Heart left ventricle (tissue), 16 donors: ENCODE measurements at regions not wholly inside any gene's neighbourhood (a gene's known extent, or its start where the extent isn't known, plus 50 kb on each side); places are given as distances from the start of the nearest gene placed in this dataset.

Experiments used
- ATAC-seq, 4 donors: fragments of 200-7000 bp; cut with Tn5 transposase; one replicate each; pipeline ENCODE4 v1.9.1; 2020 to 2022; ENCODE audit warnings: moderate library complexity in 4 of 4, mild to moderate bottlenecking in 3 of 4, moderate number of reproducible peaks in 1 of 4
- DNase-seq, 5 donors: peaks; one replicate each; pipeline ENCODE4 v3.0.0-alpha.2; 2020
- H3K27ac ChIP-seq, 12 donors: fragments of 200-600 bp; sonication (generic) in 4 of 12; one replicate each; pipeline versions ENCODE4 v1.5.0 to v1.8.0; 2016 to 2022; ENCODE audit warnings: mild to moderate bottlenecking in 2 of 12
- H3K27me3 ChIP-seq, 9 donors: fragments of 200-600 bp; sonication (generic) in 2 of 9; one replicate each; pipeline versions ENCODE4 v1.5.1 to v1.8.0; 2016 to 2022; ENCODE audit warnings: mild to moderate bottlenecking in 3 of 9
- H3K36me3 ChIP-seq, 9 donors: fragments of 200-600 bp; sonication (generic) in 2 of 9; one replicate each; pipeline versions ENCODE4 v1.5.0 to v1.8.0; 2018 to 2022; ENCODE audit warnings: mild to moderate bottlenecking in 2 of 9
- H3K4me1 ChIP-seq, 12 donors: fragments of 200-600 bp; sonication (generic) in 4 of 12; one replicate each; pipeline versions ENCODE4 v1.5.0 to v1.8.0; 2016 to 2022; ENCODE audit warnings: mild to moderate bottlenecking in 3 of 12
- H3K4me3 ChIP-seq, 12 donors: fragments of 200-600 bp; sonication (generic) in 4 of 12; one replicate each; pipeline versions ENCODE4 v1.5.0 to v1.8.0; 2017 to 2022; ENCODE audit warnings: mild to moderate bottlenecking in 9 of 12, moderate library complexity in 4 of 12
- H3K9me3 ChIP-seq, 12 donors: fragments of 200-600 bp; sonication (generic) in 4 of 12; one replicate each; pipeline versions ENCODE4 v1.5.0 to v1.8.0; 2016 to 2022; ENCODE audit warnings: mild to moderate bottlenecking in 1 of 12
- POLR2A ChIP-seq, 2 donors: fragments of 450-650 bp; IDR thresholded peaks; one replicate each; pipeline ENCODE4 v1.6.1; 2017; ENCODE audit warnings: antibody characterized with exemption in 2 of 2, mild to moderate bottlenecking in 2 of 2, moderate library complexity in 2 of 2
- WGBS, 4 donors: extraction: QIAGEN DNeasy Blood & Tissue Kit in 2 of 4; methylation state at CpG; one replicate each; pipeline versions ENCODE4 v1.1.5 to v1.1.7; 2013 to 2018; 5-methylcytosine and 5-hydroxymethylcytosine counted together
- intact Hi-C, 10 donors: fragments of 100-400 bp; cut with DNase I; formaldehyde crosslinking; loops; one replicate each; pipeline versions ENCODE4 v1.11.1 to v1.14.2; 2022
- TF ChIP-seq, protein P1 (sequence below), 12 donors: fragments of 200-600 bp; sonication (generic) in 4 of 12; IDR thresholded peaks; one replicate each; pipeline versions ENCODE4 v1.5.0 to v1.8.0; 2018 to 2022; ENCODE audit warnings: antibody characterized with exemption in 12 of 12, mild to moderate bottlenecking in 5 of 12
- donor health status: ischemic (EF 13 %, LVEDD 7.1; RV severe dilation, severe dysfunction).
- donor health status: healthy with polysubstance abuse.
- donor health status: DM: no; HTN: yes; CAD: no.
- donor health status: DM: no; HTN: no; CAD: no.
- donor health status: ischemic (EF 25% LVEDD 6.9; RV normal size, moderate dysfunction).
- donor health status: ischemic (EF 25% LVEDD 5.7; RV mildly dilated, moderate dysfunction).
- donor health status: healthy.
- donor health status: DM: yes; HTN: yes; CAD: no.
- donor health status: ischemic (EF 35%, LVEDD 5.7; RV mildly dilated, moderate dysfunction).
- donor health status: nonischemic (EF 11% LVEDD 7.7; RV severe dilation, severe dysfunction).
- donor health status: DM: yes; HTN: yes; CAD: no.
- donor health status: PGD.
- donor health status: ischemic (EF 29% LVEDD 5.4; RV normal size, mild dysfunction).
- donor health status: nonischemic (EF 23%, LVEDD 6.1; RV moderate dilation, normal function).

DNA sequence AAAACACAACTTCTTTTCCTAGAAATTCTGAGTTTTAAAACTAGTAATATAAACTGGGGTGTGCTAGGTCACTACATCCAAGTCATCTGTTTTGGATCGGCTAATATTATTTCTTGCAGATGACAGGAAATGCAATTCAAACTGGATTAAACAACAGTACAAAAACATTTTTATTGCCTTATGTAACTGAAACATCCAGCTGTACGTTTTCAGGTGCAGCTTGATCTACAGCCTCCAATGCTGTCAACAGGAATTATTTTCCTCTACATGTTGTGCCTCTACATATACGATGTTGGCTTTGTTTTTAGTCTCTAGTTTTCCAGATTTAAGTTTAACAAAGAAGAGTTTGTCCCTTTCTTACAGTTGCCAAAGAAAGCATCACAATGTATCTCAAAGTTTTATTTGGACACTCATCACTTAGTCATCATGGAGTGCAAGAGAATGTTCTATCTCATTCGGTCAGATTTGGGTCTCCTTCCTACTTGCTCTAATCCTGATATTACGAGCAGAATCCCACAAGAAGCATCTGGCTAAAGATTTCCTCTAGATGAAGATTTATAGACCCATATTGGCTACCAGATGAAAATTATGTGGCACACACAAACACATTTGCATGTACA, 326.7 kb downstream of the SLC6A15 start:
- ATAC-seq (no peak), DNase-seq (no peak)
- H3K27me3 ChIP-seq, result no peaks in the 10 kb centered on the region
- H3K27ac ChIP-seq, result no peak overlapping the region
- H3K36me3 ChIP-seq, result no peaks in the 10 kb centered on the region
- no peaks in the 10 kb centered on the region for H3K9me3 ChIP-seq
- no peaks in the 10 kb centered on the region for H3K4me1 ChIP-seq
- intact Hi-C loops, result no loop called here
- 51 to 62% (median 54%) methylated on average over 5 of the region's 5 CpGs for WGBS, 4 donors
- TF ChIP-seq, protein P1, sequence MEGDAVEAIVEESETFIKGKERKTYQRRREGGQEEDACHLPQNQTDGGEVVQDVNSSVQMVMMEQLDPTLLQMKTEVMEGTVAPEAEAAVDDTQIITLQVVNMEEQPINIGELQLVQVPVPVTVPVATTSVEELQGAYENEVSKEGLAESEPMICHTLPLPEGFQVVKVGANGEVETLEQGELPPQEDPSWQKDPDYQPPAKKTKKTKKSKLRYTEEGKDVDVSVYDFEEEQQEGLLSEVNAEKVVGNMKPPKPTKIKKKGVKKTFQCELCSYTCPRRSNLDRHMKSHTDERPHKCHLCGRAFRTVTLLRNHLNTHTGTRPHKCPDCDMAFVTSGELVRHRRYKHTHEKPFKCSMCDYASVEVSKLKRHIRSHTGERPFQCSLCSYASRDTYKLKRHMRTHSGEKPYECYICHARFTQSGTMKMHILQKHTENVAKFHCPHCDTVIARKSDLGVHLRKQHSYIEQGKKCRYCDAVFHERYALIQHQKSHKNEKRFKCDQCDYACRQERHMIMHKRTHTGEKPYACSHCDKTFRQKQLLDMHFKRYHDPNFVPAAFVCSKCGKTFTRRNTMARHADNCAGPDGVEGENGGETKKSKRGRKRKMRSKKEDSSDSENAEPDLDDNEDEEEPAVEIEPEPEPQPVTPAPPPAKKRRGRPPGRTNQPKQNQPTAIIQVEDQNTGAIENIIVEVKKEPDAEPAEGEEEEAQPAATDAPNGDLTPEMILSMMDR (IDR thresholded peaks at IDR 0.05), result no peak
- no peak for TF ChIP-seq POLR2A (IDR thresholded peaks at IDR 0.05)
- no peak overlapping the region for H3K4me3 ChIP-seq

DNA sequence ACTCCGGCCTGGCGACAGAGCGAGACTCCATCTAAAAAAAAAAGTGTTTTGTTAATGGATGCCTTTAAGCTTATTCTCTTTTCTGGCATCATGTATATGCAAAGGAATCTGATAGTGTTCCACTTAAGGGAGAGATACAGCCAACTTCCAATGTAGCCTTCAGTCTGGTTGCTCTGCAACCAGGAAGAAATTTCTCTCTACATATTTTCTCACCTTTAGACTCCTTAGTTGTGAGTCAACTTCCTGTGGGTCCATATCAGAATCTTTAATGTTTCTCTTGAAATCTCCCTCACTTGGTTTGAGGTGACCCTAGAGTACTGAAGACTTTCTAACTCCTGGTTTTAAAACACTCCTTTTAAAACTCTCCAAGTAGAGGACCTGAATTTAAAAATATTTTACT, 340.4 kb downstream of the SLC6A15 start:
- Histone ChIP-seq H3K27ac (no peak overlapping the region), H3K4me1 (no peaks in the 10 kb centered on the region), H3K9me3 (peaks cover 0 to 20% (median 0%) of the 10 kb centered on the region in 12 donors), H3K4me3 (no peak overlapping the region), H3K27me3 (no peaks in the 10 kb centered on the region), H3K36me3 (no peaks in the 10 kb centered on the region)
- WGBS, 4 donors, result 60 to 65% (median 63%) methylated on average over 3 of the region's 3 CpGs
- TF ChIP-seq, protein P1 (IDR thresholded peaks at IDR 0.05), result no peak
- TF ChIP-seq POLR2A (IDR thresholded peaks at IDR 0.05), result no peak
- intact Hi-C loops, result no loop called here
- ATAC-seq (no peak), DNase-seq (no peak)

DNA sequence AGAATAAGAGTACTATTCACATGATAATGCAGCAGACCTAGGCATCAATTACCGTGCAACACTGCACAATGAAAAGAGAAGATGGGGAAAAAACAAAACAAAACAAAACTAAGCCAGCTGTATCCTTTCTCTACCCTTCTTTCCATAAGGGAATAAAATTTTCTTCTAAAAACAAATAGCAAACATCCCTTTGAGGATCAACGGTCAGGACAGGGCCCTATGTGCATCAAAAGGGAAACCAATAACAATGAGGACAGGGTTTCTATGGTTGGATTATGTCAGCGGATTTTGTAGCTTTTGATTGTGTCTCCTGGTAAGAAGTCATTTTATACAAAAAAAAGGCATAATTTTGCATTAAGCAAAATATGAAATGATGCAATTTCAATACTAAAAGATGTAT, 350.3 kb downstream of the SLC6A15 start:
- ATAC-seq (no peak), DNase-seq (no peak)
- WGBS, 4 donors, result 50 to 62% (median 56%) methylated on average over 3 of the region's 3 CpGs
- TF ChIP-seq POLR2A (IDR thresholded peaks at IDR 0.05), result no peak
- TF ChIP-seq, protein P1 (IDR thresholded peaks at IDR 0.05), result no peak
- H3K9me3 ChIP-seq, result peaks cover 0 to 14% (median 0%) of the 10 kb centered on the region in 12 donors
- H3K27ac ChIP-seq, result no peak overlapping the region
- no peaks in the 10 kb centered on the region for H3K36me3 ChIP-seq
- no peak overlapping the region for H3K4me3 ChIP-seq
- intact Hi-C loops, result no loop called here
- no peaks in the 10 kb centered on the region for H3K27me3 ChIP-seq
- H3K4me1 ChIP-seq, result no peaks in the 10 kb centered on the region

DNA sequence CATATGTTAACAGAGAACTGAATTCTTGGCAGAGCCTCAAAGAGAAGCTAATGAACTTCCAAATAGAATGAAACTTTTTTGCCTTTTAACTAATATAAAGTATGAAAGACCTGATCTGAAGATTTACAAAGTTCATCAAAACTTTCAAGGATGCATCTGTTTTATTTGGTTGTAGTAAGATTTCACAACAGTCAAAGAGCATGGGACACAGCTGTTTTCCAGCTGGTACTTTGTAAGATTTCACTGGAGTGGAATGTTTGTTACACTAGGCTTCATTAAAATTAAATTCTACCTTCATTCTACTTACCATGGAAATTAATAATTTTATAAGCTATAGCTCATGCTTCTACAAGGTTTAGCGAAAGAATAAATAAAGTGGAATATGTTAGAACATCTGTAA, 351.2 kb downstream of the SLC6A15 start:
- Histone ChIP-seq H3K27ac (no peak overlapping the region), H3K27me3 (no peaks in the 10 kb centered on the region), H3K4me3 (no peak overlapping the region), H3K36me3 (no peaks in the 10 kb centered on the region), H3K9me3 (peaks cover 0 to 10% (median 0%) of the 10 kb centered on the region in 12 donors), H3K4me1 (no peaks in the 10 kb centered on the region)
- ATAC-seq (peak in 1 of 4 donors; percentile 65), DNase-seq (no peak)
- 80 to 88% (median 85%) methylated on average over 1 of the region's 1 CpG for WGBS, 4 donors
- TF ChIP-seq POLR2A (IDR thresholded peaks at IDR 0.05), result no peak
- TF ChIP-seq, protein P1 (IDR thresholded peaks at IDR 0.05), result no peak
- intact Hi-C loops, result no loop called here
